Ishikawa (cell line): ENCODE measurements at regions not wholly inside any gene's neighbourhood (a gene's known extent, or its start where the extent isn't known, plus 50 kb on each side); places are given as distances from the start of the nearest gene placed in this dataset.

ENCODE experiments used
- CEBPB ChIP-seq: IDR thresholded peaks from 2 replicates; pipeline ENCODE4 v1.6.1; 2012
- CREB1 ChIP-seq: IDR thresholded peaks from 2 replicates; pipeline ENCODE4 v1.6.1; 2012; ENCODE audit warnings: low read depth
- EGR1 ChIP-seq: IDR thresholded peaks from 2 replicates; pipeline ENCODE4 v1.6.1; 2012
- EP300 ChIP-seq: IDR thresholded peaks from 2 replicates; pipeline ENCODE4 v1.6.1; 2012; ENCODE audit warnings: borderline replicate concordance
- FOXM1 ChIP-seq: IDR thresholded peaks from 2 replicates; pipeline ENCODE4 v1.6.1; 2012; ENCODE audit warnings: low read depth, borderline replicate concordance
- MAX ChIP-seq: IDR thresholded peaks from 2 replicates; pipeline ENCODE4 v1.6.1; 2012
- NFIC ChIP-seq: IDR thresholded peaks from 2 replicates; pipeline ENCODE4 v1.6.1; 2012
- RAD21 ChIP-seq: IDR thresholded peaks from 2 replicates; pipeline ENCODE4 v1.6.1; 2012; ENCODE audit warnings: low read depth
- TAF1 ChIP-seq: IDR thresholded peaks from 2 replicates; pipeline ENCODE4 v1.6.1; 2012; ENCODE audit warnings: low read depth, mild to moderate bottlenecking
- YY1 ChIP-seq: IDR thresholded peaks from 2 replicates; pipeline ENCODE4 v1.6.1; 2012; ENCODE audit warnings: low read depth
- TF ChIP-seq, protein P1 (sequence below): IDR thresholded peaks from 2 replicates; pipeline ENCODE4 v1.6.1; 2012; ENCODE audit warnings: low read depth, mild to moderate bottlenecking

- TF ChIP-seq, protein P1, sequence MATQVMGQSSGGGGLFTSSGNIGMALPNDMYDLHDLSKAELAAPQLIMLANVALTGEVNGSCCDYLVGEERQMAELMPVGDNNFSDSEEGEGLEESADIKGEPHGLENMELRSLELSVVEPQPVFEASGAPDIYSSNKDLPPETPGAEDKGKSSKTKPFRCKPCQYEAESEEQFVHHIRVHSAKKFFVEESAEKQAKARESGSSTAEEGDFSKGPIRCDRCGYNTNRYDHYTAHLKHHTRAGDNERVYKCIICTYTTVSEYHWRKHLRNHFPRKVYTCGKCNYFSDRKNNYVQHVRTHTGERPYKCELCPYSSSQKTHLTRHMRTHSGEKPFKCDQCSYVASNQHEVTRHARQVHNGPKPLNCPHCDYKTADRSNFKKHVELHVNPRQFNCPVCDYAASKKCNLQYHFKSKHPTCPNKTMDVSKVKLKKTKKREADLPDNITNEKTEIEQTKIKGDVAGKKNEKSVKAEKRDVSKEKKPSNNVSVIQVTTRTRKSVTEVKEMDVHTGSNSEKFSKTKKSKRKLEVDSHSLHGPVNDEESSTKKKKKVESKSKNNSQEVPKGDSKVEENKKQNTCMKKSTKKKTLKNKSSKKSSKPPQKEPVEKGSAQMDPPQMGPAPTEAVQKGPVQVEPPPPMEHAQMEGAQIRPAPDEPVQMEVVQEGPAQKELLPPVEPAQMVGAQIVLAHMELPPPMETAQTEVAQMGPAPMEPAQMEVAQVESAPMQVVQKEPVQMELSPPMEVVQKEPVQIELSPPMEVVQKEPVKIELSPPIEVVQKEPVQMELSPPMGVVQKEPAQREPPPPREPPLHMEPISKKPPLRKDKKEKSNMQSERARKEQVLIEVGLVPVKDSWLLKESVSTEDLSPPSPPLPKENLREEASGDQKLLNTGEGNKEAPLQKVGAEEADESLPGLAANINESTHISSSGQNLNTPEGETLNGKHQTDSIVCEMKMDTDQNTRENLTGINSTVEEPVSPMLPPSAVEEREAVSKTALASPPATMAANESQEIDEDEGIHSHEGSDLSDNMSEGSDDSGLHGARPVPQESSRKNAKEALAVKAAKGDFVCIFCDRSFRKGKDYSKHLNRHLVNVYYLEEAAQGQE, result no peak
- TF ChIP-seq CEBPB, result no peak
- no peak for TF ChIP-seq RAD21
- TF ChIP-seq EP300, result no peak
- no peak for TF ChIP-seq CREB1
- TF ChIP-seq FOXM1, result no peak
- TF ChIP-seq YY1, result no peak
- no peak for TF ChIP-seq MAX
- TF ChIP-seq TAF1, result no peak
- TF ChIP-seq NFIC, result no peak
- no peak for TF ChIP-seq EGR1
These were observed 230.3 kb upstream of the TBL1XR1 start for GRCh38 chr3:177427540-177427939.
